OCI-LY7 (cell line): ENCODE measurements at regions not wholly inside any gene's neighbourhood (a gene's known extent, or its start where the extent isn't known, plus 50 kb on each side); places are given as distances from the start of the nearest gene placed in this dataset.

Experiments
- CTCF ChIP-seq: fragments of 200-600 bp; sonication (generic); conservative IDR thresholded peaks from 2 replicates; pipeline ENCODE4 v1.5.1; 2014; ENCODE audit warnings: mild to moderate bottlenecking, antibody characterized with exemption, low read length, moderate library complexity, mixed read lengths
- EZH2phosphoT487 ChIP-seq: fragments of 200-600 bp; sonication (generic); IDR thresholded peaks from 2 replicates; pipeline ENCODE4 v1.6.1; 2018; ENCODE audit warnings: low read depth, borderline replicate concordance, mild to moderate bottlenecking, mixed run types, antibody characterized with exemption, low read length, moderate library complexity, mixed read lengths

GRCh38 chr7:108972004-108972403 lies 402.3 kb downstream of the DNAJB9 start:
- TF ChIP-seq CTCF: no peak
- TF ChIP-seq EZH2phosphoT487: no peak
